Body of pancreas (tissue), 4 donors: ENCODE measurements at regions not wholly inside any gene's neighbourhood (a gene's known extent, or its start where the extent isn't known, plus 50 kb on each side); places are given as distances from the start of the nearest gene placed in this dataset.

ENCODE experiments used
- ATAC-seq: fragments of 150-250 bp; one replicate; pipeline ENCODE4 v1.9.1; 2016
- DNase-seq, 4 donors: peaks; one replicate each; pipeline ENCODE4 v3.0.0-alpha.2; 2019
- H3K27ac ChIP-seq, 4 donors: fragments of 200-600 bp; sonication (generic); 1 replicate in 3 of 4; 2 replicates in 1 of 4; pipeline versions ENCODE4 v1.5.1 to v1.6.1; 2016 to 2019; ENCODE audit warnings: mild to moderate bottlenecking in 1 of 4, mixed read lengths in 1 of 4, moderate library complexity in 1 of 4
- H3K27me3 ChIP-seq, 2 donors: fragments of 200-600 bp; sonication (generic); one replicate each; pipeline ENCODE4 v1.6.0; 2016; ENCODE audit warnings: mild to moderate bottlenecking in 1 of 2
- H3K36me3 ChIP-seq, 2 donors: fragments of 200-600 bp; sonication (generic); replicated peaks in 1 of 2; 2 replicates each; pipeline ENCODE4 v1.5.1; 2016; ENCODE audit warnings: low read depth in 2 of 2; ENCODE audit not compliant: insufficient read depth in 1 of 2
- H3K4me1 ChIP-seq: fragments of 200-600 bp; sonication (generic); one replicate; pipeline ENCODE4 v1.6.0; 2016
- H3K4me3 ChIP-seq, 2 donors: fragments of 200-600 bp; sonication (generic); 1 replicate in 1 of 2; 2 replicates in 1 of 2; pipeline ENCODE4 v1.5.1; 2016 to 2019
- H3K9me3 ChIP-seq, 3 donors: fragments of 200-600 bp; sonication (generic); 1 replicate in 2 of 3; 2 replicates in 1 of 3; pipeline ENCODE4 v1.5.1; 2016
- POLR2A ChIP-seq, 3 donors: fragments of 450-650 bp; IDR thresholded peaks; one replicate each; pipeline ENCODE4 v1.6.1; 2016; ENCODE audit warnings: antibody characterized with exemption in 3 of 3, mild to moderate bottlenecking in 2 of 3
- WGBS, 2 donors: methylation state at CpG; one replicate each; pipeline ENCODE4 v1.1.5; 2017; 5-methylcytosine and 5-hydroxymethylcytosine counted together
- intact Hi-C: fragments of 100-400 bp; cut with DNase I; formaldehyde crosslinking; loops from one replicate; pipeline ENCODE4 v1.15.1; 2023
- TF ChIP-seq, protein P1 (sequence below), 7 experiments: fragments of 450-650 bp in 4 of 7; fragments of 200-600 bp in 3 of 7; sonication (generic) in 3 of 7; IDR thresholded peaks; one replicate each; pipeline ENCODE4 v1.5.1; 2016 to 2019; ENCODE audit warnings: antibody characterized with exemption in 7 of 7

DNA sequence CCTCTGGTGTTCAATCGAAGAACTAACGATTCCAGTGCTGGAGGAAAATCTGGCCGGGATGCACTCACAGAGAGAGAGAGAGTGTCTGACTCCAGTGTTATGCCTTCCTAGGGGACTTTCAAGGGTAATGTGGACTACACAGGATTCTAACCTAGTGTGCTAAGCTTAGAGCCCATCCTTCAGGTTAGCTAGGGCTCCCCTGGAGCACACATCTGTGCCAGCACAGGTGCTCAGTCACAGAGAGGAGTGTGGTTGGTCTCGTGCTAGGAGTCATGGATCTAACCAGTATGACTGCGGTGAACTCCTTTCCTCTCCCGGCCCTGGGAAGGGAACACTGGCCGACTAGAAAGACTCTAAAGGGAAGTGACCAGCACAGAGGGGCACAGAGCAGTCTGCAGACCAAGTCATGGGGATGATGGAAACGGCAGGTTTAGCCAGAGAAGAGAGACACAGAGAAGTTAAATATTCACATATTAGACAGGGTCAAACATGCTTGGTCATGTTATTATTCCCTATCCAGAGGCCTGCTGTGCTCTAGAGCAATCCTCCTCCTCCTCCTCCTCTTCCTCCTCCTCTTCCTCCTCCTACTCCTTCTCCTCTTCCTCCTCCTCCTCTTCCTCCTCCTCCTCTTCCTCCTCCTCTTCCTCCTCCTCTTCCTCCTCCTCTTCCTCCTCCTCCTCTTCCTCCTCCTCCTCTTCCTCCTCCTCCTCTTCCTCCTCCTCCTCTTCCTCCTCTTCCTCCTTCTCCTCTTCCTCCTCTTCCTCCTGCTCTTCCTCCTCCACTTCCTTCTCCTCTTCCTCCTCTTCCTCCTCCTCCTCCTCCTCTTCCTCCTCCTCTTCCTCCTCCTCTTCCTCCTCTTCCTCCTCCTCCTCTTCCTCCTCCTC is 280.3 kb downstream of the XXYLT1 start:
- no peak overlapping the region for H3K27ac ChIP-seq
- no peaks in the 10 kb centered on the region for H3K4me1 ChIP-seq
- intact Hi-C loops = no loop called here
- ATAC-seq (no peak), DNase-seq (no peak)
- TF ChIP-seq, protein P1, sequence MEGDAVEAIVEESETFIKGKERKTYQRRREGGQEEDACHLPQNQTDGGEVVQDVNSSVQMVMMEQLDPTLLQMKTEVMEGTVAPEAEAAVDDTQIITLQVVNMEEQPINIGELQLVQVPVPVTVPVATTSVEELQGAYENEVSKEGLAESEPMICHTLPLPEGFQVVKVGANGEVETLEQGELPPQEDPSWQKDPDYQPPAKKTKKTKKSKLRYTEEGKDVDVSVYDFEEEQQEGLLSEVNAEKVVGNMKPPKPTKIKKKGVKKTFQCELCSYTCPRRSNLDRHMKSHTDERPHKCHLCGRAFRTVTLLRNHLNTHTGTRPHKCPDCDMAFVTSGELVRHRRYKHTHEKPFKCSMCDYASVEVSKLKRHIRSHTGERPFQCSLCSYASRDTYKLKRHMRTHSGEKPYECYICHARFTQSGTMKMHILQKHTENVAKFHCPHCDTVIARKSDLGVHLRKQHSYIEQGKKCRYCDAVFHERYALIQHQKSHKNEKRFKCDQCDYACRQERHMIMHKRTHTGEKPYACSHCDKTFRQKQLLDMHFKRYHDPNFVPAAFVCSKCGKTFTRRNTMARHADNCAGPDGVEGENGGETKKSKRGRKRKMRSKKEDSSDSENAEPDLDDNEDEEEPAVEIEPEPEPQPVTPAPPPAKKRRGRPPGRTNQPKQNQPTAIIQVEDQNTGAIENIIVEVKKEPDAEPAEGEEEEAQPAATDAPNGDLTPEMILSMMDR (IDR thresholded peaks at IDR 0.05) = no peak
- TF ChIP-seq POLR2A (IDR thresholded peaks at IDR 0.05) = no peak
- 53 to 60% methylated on average over 7 to 8 of the region's 8 CpGs for WGBS, 2 donors
- no peak overlapping the region for H3K4me3 ChIP-seq
- H3K9me3 ChIP-seq = no peaks in the 10 kb centered on the region
- no peaks in the 10 kb centered on the region for H3K36me3 ChIP-seq
- H3K27me3 ChIP-seq = no peaks in the 10 kb centered on the region

DNA sequence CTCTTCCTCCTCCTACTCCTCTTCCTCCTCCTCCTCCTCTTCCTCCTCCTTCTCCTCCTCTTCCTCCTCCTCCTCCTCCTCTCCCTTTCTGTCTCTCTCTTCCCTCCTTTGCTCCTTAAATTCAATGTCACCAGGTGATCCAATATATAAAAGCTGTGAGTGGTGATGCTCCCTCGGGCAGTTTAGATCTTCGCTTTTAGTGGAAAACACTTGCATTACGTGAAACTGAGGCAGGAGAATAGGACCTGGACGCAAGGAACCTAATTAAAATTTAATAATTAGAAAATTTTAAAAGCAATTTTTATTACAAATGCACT is 279.7 kb downstream of the XXYLT1 start:
- ATAC-seq (no peak), DNase-seq (no peak)
- 64 to 73% methylated on average over 4 of the region's 4 CpGs for WGBS, 2 donors
- Histone ChIP-seq H3K4me1 (no peaks in the 10 kb centered on the region), H3K27me3 (no peaks in the 10 kb centered on the region), H3K27ac (no peak overlapping the region), H3K36me3 (no peaks in the 10 kb centered on the region), H3K4me3 (no peak overlapping the region), H3K9me3 (no peaks in the 10 kb centered on the region)
- TF ChIP-seq, protein P1 (IDR thresholded peaks at IDR 0.05) = no peak
- TF ChIP-seq POLR2A (IDR thresholded peaks at IDR 0.05) = no peak
- intact Hi-C loops = no loop called here

DNA sequence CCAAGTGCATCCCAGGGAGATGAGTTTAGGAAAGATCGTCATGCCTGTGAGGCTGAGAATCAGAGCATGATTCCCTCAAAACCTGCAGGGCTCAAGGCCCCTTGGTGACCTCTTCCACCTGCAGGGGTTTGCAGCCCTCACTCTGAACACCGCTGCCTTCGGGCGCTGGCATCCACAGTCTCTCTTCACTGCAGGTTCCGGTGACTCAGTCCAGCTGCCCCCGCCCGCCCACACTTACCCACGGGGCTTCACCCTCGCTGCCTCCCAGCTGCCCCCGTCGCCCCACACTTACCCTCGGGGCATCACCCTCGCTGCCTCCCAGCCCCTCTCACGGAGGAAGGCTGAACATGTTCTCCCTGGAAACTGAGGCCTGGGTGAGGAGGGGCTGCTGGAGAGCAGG is 277.1 kb downstream of the XXYLT1 start:
- WGBS, 2 donors = 83 to 90% methylated on average over 7 to 12 of the region's 14 CpGs
- intact Hi-C loops = no loop called here

DNA sequence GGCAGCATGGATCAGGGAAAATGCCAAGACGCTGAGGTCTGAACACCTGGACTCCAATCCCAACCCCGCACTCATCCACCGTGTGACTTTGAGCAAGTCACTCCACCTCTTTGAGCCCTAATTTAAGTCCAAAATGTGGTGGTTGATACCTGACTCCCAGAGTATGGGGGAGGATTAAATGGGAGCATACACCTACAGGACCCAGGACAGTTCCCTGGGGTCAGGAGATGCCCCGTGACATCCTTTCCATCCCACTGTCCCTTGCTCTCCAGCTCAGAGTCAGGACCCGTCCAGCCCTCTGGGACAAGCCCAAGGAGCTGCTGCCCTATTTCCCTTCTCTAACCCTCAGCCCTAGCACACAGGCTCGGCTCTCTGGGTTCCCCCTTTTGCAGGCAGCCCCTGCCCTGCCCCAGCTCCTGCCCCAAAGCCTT is 276.4 kb downstream of the XXYLT1 start:
- WGBS, 2 donors = 62 to 86% methylated on average over 4 to 6 of the region's 6 CpGs
- intact Hi-C loops = no loop called here
- TF ChIP-seq POLR2A (IDR thresholded peaks at IDR 0.05) = no peak
- TF ChIP-seq, protein P1 (IDR thresholded peaks at IDR 0.05) = no peak
- H3K36me3 ChIP-seq = no peaks in the 10 kb centered on the region
- no peak for ATAC-seq
- H3K27me3 ChIP-seq = no peaks in the 10 kb centered on the region
- no peak for DNase-seq
- no peak overlapping the region for H3K4me3 ChIP-seq
- no peaks in the 10 kb centered on the region for H3K4me1 ChIP-seq
- no peak overlapping the region for H3K27ac ChIP-seq
- H3K9me3 ChIP-seq = no peaks in the 10 kb centered on the region

More for the DNA sequence above, 277.1 kb downstream of the XXYLT1 start:
- TF ChIP-seq POLR2A (IDR thresholded peaks at IDR 0.05) = no peak
- TF ChIP-seq, protein P1 (IDR thresholded peaks at IDR 0.05) = no peak
- H3K27ac ChIP-seq = no peak overlapping the region
- DNase-seq (no peak), ATAC-seq (no peak)
- no peaks in the 10 kb centered on the region for H3K27me3 ChIP-seq
- H3K4me3 ChIP-seq = no peak overlapping the region
- H3K4me1 ChIP-seq = no peaks in the 10 kb centered on the region
- no peaks in the 10 kb centered on the region for H3K36me3 ChIP-seq
- H3K9me3 ChIP-seq = no peaks in the 10 kb centered on the region

DNA sequence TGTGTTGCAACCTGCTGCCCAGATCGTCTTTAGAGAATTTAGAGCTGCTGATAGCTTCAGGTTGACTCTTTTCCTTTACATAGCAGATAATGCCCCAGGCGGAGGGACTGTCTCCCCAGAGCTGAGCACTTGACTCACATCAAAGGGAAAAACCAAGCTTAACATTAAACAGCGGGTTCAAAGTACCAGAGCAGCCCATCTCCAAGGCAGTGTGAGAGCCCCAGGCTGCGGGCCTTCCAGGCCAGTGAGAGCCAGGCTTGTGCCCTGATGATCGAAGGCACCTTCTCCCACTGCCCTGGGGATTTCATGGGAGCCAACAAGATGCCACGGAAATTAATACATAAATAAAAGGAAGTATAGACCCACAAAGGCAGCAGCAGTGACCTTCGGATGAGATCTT is 275.6 kb downstream of the XXYLT1 start:
- Histone ChIP-seq H3K27me3 (no peaks in the 10 kb centered on the region), H3K36me3 (no peaks in the 10 kb centered on the region), H3K27ac (no peak overlapping the region), H3K4me3 (no peak overlapping the region), H3K4me1 (no peaks in the 10 kb centered on the region), H3K9me3 (no peaks in the 10 kb centered on the region)
- TF ChIP-seq, protein P1 (IDR thresholded peaks at IDR 0.05) = no peak
- TF ChIP-seq POLR2A (IDR thresholded peaks at IDR 0.05) = no peak
- DNase-seq (no peak), ATAC-seq (no peak)
- 66 to 81% methylated on average over 7 of the region's 7 CpGs for WGBS, 2 donors
- intact Hi-C loops = no loop called here
